ENCODE measurements at regions not wholly inside any gene's neighbourhood (a gene's known extent, or its start where the extent isn't known, plus 50 kb on each side); places are given as distances from the start of the nearest gene placed in this dataset.

DNA sequence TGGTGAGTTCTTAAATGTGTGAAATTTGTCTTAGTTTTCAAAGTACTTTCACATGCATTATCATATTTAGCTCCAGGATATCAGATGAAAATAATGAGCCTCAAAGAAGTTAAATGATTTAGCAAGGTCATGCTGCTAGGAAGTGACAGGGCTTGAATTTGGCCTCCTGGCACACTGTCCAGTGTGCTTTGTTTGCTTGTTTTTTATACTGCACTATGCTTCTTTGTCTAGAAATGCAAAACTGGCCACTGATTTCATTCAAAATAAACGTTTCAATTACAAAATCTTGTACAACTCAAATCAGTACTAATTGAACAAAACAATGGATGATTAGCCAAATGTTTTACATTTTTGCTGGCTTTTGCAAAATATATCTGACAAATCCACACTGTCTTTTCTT lies 583.3 kb upstream of the CBLB start:
- Histone ChIP-seq H3K4me3 (no peak overlapping the region), H3K4me1 (peaks cover 30% of the 10 kb centered on the region), H3K27me3 (ENCODE audit: insufficient read depth in 3 of 3, low read length in 2 of 3) (no peaks in the 10 kb centered on the region), H3K36me3 (ENCODE audit: insufficient read depth in 1 of 2, low read depth in 1 of 2) (no peaks in the 10 kb centered on the region), H3K9me3 (no peaks in the 10 kb centered on the region), H3K27ac (no peak overlapping the region)
- DNase-seq, result no peak
- TF ChIP-seq, protein P1, sequence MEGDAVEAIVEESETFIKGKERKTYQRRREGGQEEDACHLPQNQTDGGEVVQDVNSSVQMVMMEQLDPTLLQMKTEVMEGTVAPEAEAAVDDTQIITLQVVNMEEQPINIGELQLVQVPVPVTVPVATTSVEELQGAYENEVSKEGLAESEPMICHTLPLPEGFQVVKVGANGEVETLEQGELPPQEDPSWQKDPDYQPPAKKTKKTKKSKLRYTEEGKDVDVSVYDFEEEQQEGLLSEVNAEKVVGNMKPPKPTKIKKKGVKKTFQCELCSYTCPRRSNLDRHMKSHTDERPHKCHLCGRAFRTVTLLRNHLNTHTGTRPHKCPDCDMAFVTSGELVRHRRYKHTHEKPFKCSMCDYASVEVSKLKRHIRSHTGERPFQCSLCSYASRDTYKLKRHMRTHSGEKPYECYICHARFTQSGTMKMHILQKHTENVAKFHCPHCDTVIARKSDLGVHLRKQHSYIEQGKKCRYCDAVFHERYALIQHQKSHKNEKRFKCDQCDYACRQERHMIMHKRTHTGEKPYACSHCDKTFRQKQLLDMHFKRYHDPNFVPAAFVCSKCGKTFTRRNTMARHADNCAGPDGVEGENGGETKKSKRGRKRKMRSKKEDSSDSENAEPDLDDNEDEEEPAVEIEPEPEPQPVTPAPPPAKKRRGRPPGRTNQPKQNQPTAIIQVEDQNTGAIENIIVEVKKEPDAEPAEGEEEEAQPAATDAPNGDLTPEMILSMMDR (IDR thresholded peaks at IDR 0.05), result no peak
- intact Hi-C loops (cut with DNase I), result no loop called here
- 0 to 8% (median 5%) methylated on average over 1 of the region's 1 CpG for WGBS, 3 donors
- ATAC-seq, result no peak

GRCh38 chr3:106454497-106454896 lies 585.7 kb upstream of the CBLB start:
- 91 to 99% (median 92%) methylated on average over 4 of the region's 4 CpGs for WGBS, 3 donors
- Histone ChIP-seq H3K36me3 (ENCODE audit: insufficient read depth in 1 of 2, low read depth in 1 of 2) (no peaks in the 10 kb centered on the region), H3K9me3 (no peaks in the 10 kb centered on the region), H3K27me3 (ENCODE audit: insufficient read depth in 3 of 3, low read length in 2 of 3) (no peaks in the 10 kb centered on the region), H3K4me1 (peaks cover 38% of the 10 kb centered on the region), H3K4me3 (no peak overlapping the region), H3K27ac (no peak overlapping the region)
- DNase-seq (no peak), ATAC-seq (no peak)
- TF ChIP-seq, protein P1 (IDR thresholded peaks at IDR 0.05), result no peak
- intact Hi-C loops (cut with DNase I), result no loop called here

GRCh38 chr3:106457281-106458180 lies 588.7 kb upstream of the CBLB start:
- Histone ChIP-seq H3K36me3 (ENCODE audit: insufficient read depth in 1 of 2, low read depth in 1 of 2) (no peaks in the 10 kb centered on the region), H3K4me3 (no peak overlapping the region), H3K27ac (peak overlapping the region; percentile 76), H3K9me3 (peaks cover 3% of the 10 kb centered on the region), H3K27me3 (ENCODE audit: insufficient read depth in 3 of 3, low read length in 2 of 3) (no peaks in the 10 kb centered on the region), H3K4me1 (peaks cover 27% of the 10 kb centered on the region)
- TF ChIP-seq, protein P1 (IDR thresholded peaks at IDR 0.05), result no peak
- DNase-seq (peak; percentile 57 to 78), ATAC-seq (peak; percentile 97 to 100 (median 98))
- WGBS, 3 donors, result 41 to 56% (median 46%) methylated on average over 3 of the region's 3 CpGs
- intact Hi-C loops (cut with DNase I), result loop anchor here in 1 of 2 donors (5.0 kb wide), 1 partner anchor 110 kb away; no protein-coding TSS in a partner anchor

DNA sequence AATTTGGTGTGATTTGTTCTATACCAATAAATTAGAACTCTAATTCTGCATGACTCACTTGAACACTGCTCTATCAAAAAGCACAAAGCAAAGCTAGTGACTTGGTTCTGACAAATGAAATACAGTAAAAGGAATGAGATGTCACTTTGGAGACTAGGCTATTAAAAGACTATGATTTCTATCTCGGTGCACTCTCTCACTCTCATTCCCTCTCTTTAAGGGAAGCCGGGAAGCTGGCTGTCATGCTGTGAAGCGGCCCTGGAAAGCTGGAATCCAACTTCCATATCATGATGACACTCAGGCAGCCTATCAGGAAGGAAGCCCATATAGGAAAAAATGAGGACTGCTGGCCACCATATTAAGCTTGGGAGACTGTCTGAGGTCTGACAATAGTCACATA lies 590.1 kb upstream of the CBLB start:
- Histone ChIP-seq H3K9me3 (peaks cover 11% of the 10 kb centered on the region), H3K27ac (peak overlapping the region; percentile 76), H3K4me1 (peaks cover 24% of the 10 kb centered on the region), H3K27me3 (ENCODE audit: insufficient read depth in 3 of 3, low read length in 2 of 3) (no peaks in the 10 kb centered on the region), H3K4me3 (no peak overlapping the region), H3K36me3 (ENCODE audit: insufficient read depth in 1 of 2, low read depth in 1 of 2) (no peaks in the 10 kb centered on the region)
- 28 to 52% (median 33%) methylated on average over 3 of the region's 3 CpGs for whole genome bisulfite sequencing, 3 donors
- peak; percentile 54 to 84 (median 77) for ATAC-seq
- no peak for DNase-seq
- intact Hi-C loops (cut with DNase I), result loop anchor here in 1 of 2 donors (5.0 kb wide), 1 partner anchor 112 kb away; no protein-coding TSS in a partner anchor
- TF ChIP-seq, protein P1 (IDR thresholded peaks at IDR 0.05), result no peak
